HepG2 (cell line): ENCODE measurements at regions not wholly inside any gene's neighbourhood (a gene's known extent, or its start where the extent isn't known, plus 50 kb on each side); places are given as distances from the start of the nearest gene placed in this dataset.

Source experiments
- ATAC-seq: fragments of 200-7000 bp; cut with Tn5 transposase; 3 replicates; pipeline ENCODE4 v1.9.1; 2020; ENCODE audit warnings: mild to moderate bottlenecking, moderate library complexity
- BruUV-seq: library from RNA; stranded (reverse); fragments of 400-500 nt; replicated peaks from 2 replicates; lab custom pipeline; 2021; lab: Mats Ljungman, UMichigan
- CTCF ChIA-PET: fragments of 300-600 bp; formaldehyde crosslinking; extraction: SDS; loops from one replicate; lab custom pipeline; 2021; ENCODE audit warnings: low total read pairs, inconsistent platforms, low intra/inter-chr PET ratio; lab: Yijun Ruan, JAX
- POLR2A ChIA-PET: fragments of 350-600 bp; sonication (Branson Sonifier 250); formaldehyde crosslinking; loops from one replicate; lab custom pipeline; 2020; ENCODE audit warnings: antibody characterized with exemption, inconsistent platforms; lab: Yijun Ruan, JAX
- DNase-seq: peaks from one replicate; pipeline ENCODE4 v3.0.0-alpha.2; 2015; ENCODE audit warnings: low spot score
- FAIRE-seq: peaks from 3 replicates; lab custom pipeline; 2011; peaks lifted over from hg19 to GRCh38; lab: Jason Lieb, UNC
- H2AFZ ChIP-seq: one replicate; pipeline ENCODE4 v1.6.1; 2011; ENCODE audit warnings: low read length, inconsistent platforms
- H3K27ac ChIP-seq: fragments of 300-600 bp; 3 replicates; pipeline ENCODE4 v1.8.0; 2011; ENCODE audit warnings: mixed run types, mild to moderate bottlenecking, mixed read lengths, low read length, inconsistent platforms; ENCODE audit not compliant: insufficient read depth; ENCODE audit errors: extremely low read length
- H3K27me3 ChIP-seq, 2 experiments: fragments of 200-600 bp in 1 of 2; 2 replicates in 1 of 2; 3 replicates in 1 of 2; pipeline versions ENCODE4 v1.6.0 to v1.8.0; 2011; ENCODE audit warnings: low read length in 2 of 2, mild to moderate bottlenecking in 2 of 2, moderate library complexity in 2 of 2, inconsistent platforms in 1 of 2; ENCODE audit not compliant: insufficient read depth in 2 of 2, control insufficient read depth in 1 of 2
- H3K36me3 ChIP-seq, 2 experiments: fragments of 200-600 bp in 1 of 2; replicated peaks in 1 of 2; 2 replicates in 1 of 2; 3 replicates in 1 of 2; pipeline versions ENCODE4 v1.5.1 to v1.8.0; 2011; ENCODE audit warnings: low read length in 2 of 2, inconsistent platforms in 1 of 2; ENCODE audit not compliant: insufficient read depth in 2 of 2, control insufficient read depth in 1 of 2
- H3K4me1 ChIP-seq: 2 replicates; pipeline ENCODE4 v1.5.1; 2012; ENCODE audit warnings: low read length, inconsistent platforms; ENCODE audit not compliant: insufficient read depth
- H3K4me2 ChIP-seq: 2 replicates; pipeline ENCODE4 v1.6.0; 2011; ENCODE audit warnings: low read depth, low read length, inconsistent platforms
- H3K4me3 ChIP-seq, 3 experiments: fragments of 200-600 bp in 1 of 3; sonication (generic), shearing (Covaris generic) in 1 of 3; replicated peaks in 1 of 3; 2 replicates each; pipeline ENCODE4 v1.5.1; 2011 to 2016; ENCODE audit warnings: low read length in 3 of 3, inconsistent platforms in 2 of 3, low read depth in 2 of 3, mild to moderate bottlenecking in 2 of 3, control low read depth in 1 of 3, mixed read lengths in 1 of 3; ENCODE audit not compliant: insufficient read depth in 1 of 3
- H3K79me2 ChIP-seq: one replicate; pipeline ENCODE4 v1.6.1; 2011; ENCODE audit warnings: low read length, inconsistent platforms; ENCODE audit not compliant: insufficient read depth
- H3K9ac ChIP-seq: 2 replicates; pipeline ENCODE4 v1.6.0; 2011; ENCODE audit warnings: mild to moderate bottlenecking, low read depth, low read length, inconsistent platforms; ENCODE audit not compliant: insufficient read depth
- H3K9me3 ChIP-seq: 2 replicates; pipeline ENCODE4 v1.5.1; 2012; ENCODE audit warnings: mild to moderate bottlenecking, low read length
- H4K20me1 ChIP-seq: 2 replicates; pipeline ENCODE4 v1.6.0; 2011; ENCODE audit warnings: inconsistent platforms, mild to moderate bottlenecking, low read length, moderate library complexity; ENCODE audit not compliant: insufficient read depth
- ATF1 ChIP-seq: IDR thresholded peaks from 2 replicates; pipeline ENCODE4 v1.6.1; 2016; ENCODE audit warnings: mild to moderate bottlenecking, control low read depth
- CBFB ChIP-seq: sonication (generic); formaldehyde crosslinking; IDR thresholded peaks from 2 replicates; pipeline ENCODE4 v1.4.0; 2020; ENCODE audit warnings: missing genetic modification reagents
- CCAR2 ChIP-seq: fragments of 200-400 bp; formaldehyde crosslinking; optimal IDR thresholded peaks from 2 replicates; pipeline ENCODE3; 2018; ENCODE audit warnings: low read depth, mild to moderate bottlenecking, low read length, moderate library complexity
- FOXM1 ChIP-seq: sonication (generic); formaldehyde crosslinking; IDR thresholded peaks from 2 replicates; pipeline ENCODE4 v1.5.0; 2020; ENCODE audit warnings: missing genetic modification reagents
- GABPB1 ChIP-seq: IDR thresholded peaks from 2 replicates; pipeline ENCODE4 v1.6.1; 2016; ENCODE audit warnings: mild to moderate bottlenecking, missing genetic modification reagents, moderate library complexity, missing compliant biosample characterization
- KLF9 ChIP-seq: IDR thresholded peaks from 2 replicates; pipeline ENCODE4 v1.6.1; 2016; ENCODE audit warnings: low read depth
- MAZ ChIP-seq, 2 experiments: sonication (generic) in 1 of 2; formaldehyde crosslinking in 1 of 2; IDR thresholded peaks; 2 replicates each; pipeline versions ENCODE4 v1.5.0 to v1.6.1; 2012 to 2020; ENCODE audit warnings: low read depth in 2 of 2, mild to moderate bottlenecking in 2 of 2, borderline replicate concordance in 1 of 2, improper control_type of control experiment in 1 of 2, low read length in 1 of 2, missing genetic modification reagents in 1 of 2, moderate library complexity in 1 of 2
- MEIS1 ChIP-seq: sonication (generic); formaldehyde crosslinking; IDR thresholded peaks from 2 replicates; pipeline ENCODE4 v1.9.0; 2021; ENCODE audit warnings: mild to moderate bottlenecking, missing genetic modification reagents, moderate library complexity, borderline replicate concordance
- MTF1 ChIP-seq: sonication (generic); formaldehyde crosslinking; IDR thresholded peaks from 2 replicates; pipeline ENCODE4 v1.5.0; 2020; ENCODE audit warnings: missing genetic modification reagents
- MYNN ChIP-seq: sonication (generic); formaldehyde crosslinking; IDR thresholded peaks from 2 replicates; pipeline ENCODE4 v1.4.0; 2020; ENCODE audit warnings: mild to moderate bottlenecking, low read depth, missing genetic modification reagents
- NR2F1 ChIP-seq, 2 experiments: fragments of 450-650 bp in 1 of 2; formaldehyde crosslinking in 1 of 2; IDR thresholded peaks; 2 replicates each; pipeline versions ENCODE4 v1.5.0 to v1.6.1; 2016 to 2020; ENCODE audit warnings: mild to moderate bottlenecking in 1 of 2, missing compliant biosample characterization in 1 of 2, missing genetic modification reagents in 1 of 2, moderate library complexity in 1 of 2
- SOX6 ChIP-seq, 2 experiments: fragments of 450-650 bp in 1 of 2; sonication (generic) in 1 of 2; formaldehyde crosslinking in 1 of 2; IDR thresholded peaks; 2 replicates each; pipeline versions ENCODE4 v1.4.0 to v1.6.1; 2017 to 2020; ENCODE audit warnings: antibody characterized with exemption in 1 of 2, mild to moderate bottlenecking in 1 of 2, missing genetic modification reagents in 1 of 2
- SP2 ChIP-seq: sonication (generic); formaldehyde crosslinking; IDR thresholded peaks from 2 replicates; pipeline ENCODE4 v1.5.1; 2020; ENCODE audit warnings: mild to moderate bottlenecking, missing genetic modification reagents
- ZFYVE20 ChIP-seq: sonication (generic); formaldehyde crosslinking; IDR thresholded peaks from 2 replicates; pipeline ENCODE4 v1.8.0; 2023; ENCODE audit warnings: low read depth, mild to moderate bottlenecking, moderate library complexity, missing genetic modification reagents, borderline replicate concordance
- ZNF382 ChIP-seq: sonication (generic); formaldehyde crosslinking; IDR thresholded peaks from 2 replicates; pipeline ENCODE4 v1.5.0; 2020; ENCODE audit warnings: missing genetic modification reagents, mild to moderate bottlenecking, borderline replicate concordance
- ZSCAN30 ChIP-seq: sonication (generic); formaldehyde crosslinking; IDR thresholded peaks from 2 replicates; pipeline ENCODE4 v1.5.0; 2020; ENCODE audit warnings: mild to moderate bottlenecking, missing genetic modification reagents
- WGBS: methylation state at CpG from one replicate; pipeline ENCODE4 v1.1.6; 2017; ENCODE audit warnings: low lambda C conversion rate; 5-methylcytosine and 5-hydroxymethylcytosine counted together
- in situ Hi-C: cut with HindIII; loops from 2 replicates; pipeline ENCODE4 v1.10.0; 2017; ENCODE audit warnings: low pct_unique_long_range_greater_than_20kb; ENCODE audit not compliant: extremely low pct_ligation_motif_present
- intact Hi-C: fragments of 100-400 bp; cut with micrococcal nuclease; formaldehyde crosslinking; loops from one replicate; pipeline ENCODE4 v1.10.0; 2022; ENCODE audit not compliant: unreplicated experiment
- TF ChIP-seq, protein P1 (sequence below): sonication (generic); formaldehyde crosslinking; conservative IDR thresholded peaks from 2 replicates; pipeline ENCODE4 v1.8.0; 2022; ENCODE audit warnings: mild to moderate bottlenecking, moderate library complexity, missing genetic modification reagents
- TF ChIP-seq, protein P2 (sequence below): fragments of 450-650 bp; IDR thresholded peaks from 2 replicates; pipeline ENCODE4 v1.6.1; 2016
- TF ChIP-seq, protein P3 (sequence below): sonication (generic); formaldehyde crosslinking; IDR thresholded peaks from 2 replicates; pipeline ENCODE4 v1.9.0; 2021; ENCODE audit warnings: missing genetic modification reagents, mild to moderate bottlenecking, borderline replicate concordance
- TF ChIP-seq, protein P4 (sequence below): sonication (generic); formaldehyde crosslinking; IDR thresholded peaks from 2 replicates; pipeline ENCODE4 v1.5.0; 2020; ENCODE audit warnings: mild to moderate bottlenecking, low read depth, missing genetic modification reagents, borderline replicate concordance

DNA sequence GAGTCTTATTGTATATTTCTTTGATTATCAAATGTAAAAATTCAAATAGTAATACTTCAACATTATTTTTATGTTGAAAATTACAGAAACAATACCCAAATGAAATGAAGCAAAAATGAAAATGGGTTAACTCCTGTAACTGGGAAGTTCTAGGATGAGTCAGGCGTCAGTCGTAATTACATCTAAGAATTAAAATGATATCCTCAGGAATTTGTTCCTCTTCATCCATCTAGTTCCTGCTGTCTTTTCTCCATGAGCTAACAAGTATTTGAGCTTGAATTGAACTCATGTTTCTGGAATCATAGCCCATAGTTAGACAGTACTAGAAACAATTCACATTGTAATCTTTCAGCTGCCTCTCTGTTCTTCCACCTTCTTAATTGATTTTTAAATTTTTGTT lies 568.3 kb upstream of the TLE4 start (continued):
- TF ChIP-seq NR2F1 (CRISPR knock-in tag; IDR thresholded peaks at IDR 0.05) (no peak), CCAR2 (no peak), ZNF382 (no peak), SOX6 (IDR thresholded peaks at IDR 0.05) (no peak), SOX6 (CRISPR knock-in tag; IDR thresholded peaks at IDR 0.05) (no peak), MTF1 (no peak)
- TF ChIP-seq, protein P1, sequence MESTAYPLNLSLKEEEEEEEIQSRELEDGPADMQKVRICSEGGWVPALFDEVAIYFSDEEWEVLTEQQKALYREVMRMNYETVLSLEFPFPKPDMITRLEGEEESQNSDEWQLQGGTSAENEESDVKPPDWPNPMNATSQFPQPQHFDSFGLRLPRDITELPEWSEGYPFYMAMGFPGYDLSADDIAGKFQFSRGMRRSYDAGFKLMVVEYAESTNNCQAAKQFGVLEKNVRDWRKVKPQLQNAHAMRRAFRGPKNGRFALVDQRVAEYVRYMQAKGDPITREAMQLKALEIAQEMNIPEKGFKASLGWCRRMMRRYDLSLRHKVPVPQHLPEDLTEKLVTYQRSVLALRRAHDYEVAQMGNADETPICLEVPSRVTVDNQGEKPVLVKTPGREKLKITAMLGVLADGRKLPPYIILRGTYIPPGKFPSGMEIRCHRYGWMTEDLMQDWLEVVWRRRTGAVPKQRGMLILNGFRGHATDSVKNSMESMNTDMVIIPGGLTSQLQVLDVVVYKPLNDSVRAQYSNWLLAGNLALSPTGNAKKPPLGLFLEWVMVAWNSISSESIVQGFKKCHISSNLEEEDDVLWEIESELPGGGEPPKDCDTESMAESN: no peak

DNA sequence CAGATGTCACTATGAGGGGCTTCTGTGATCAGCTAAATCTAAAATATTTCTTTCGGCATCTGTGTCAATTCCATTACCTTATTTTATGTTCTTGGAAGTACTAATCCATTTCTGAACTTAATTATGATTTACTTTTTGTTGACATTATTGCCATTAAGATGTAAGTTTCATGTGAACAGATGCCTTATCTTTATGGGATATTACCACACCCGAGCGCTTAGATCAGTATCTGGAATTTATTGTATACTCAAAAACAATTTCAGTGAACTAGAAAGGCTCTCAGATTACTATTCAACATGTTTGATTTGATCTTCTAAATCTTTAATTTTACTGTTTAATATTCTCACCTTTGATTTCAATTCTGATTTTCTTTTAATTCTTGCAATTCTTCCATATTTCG lies 567.7 kb upstream of the TLE4 start:
- Histone ChIP-seq H3K4me1 (no peaks in the 10 kb centered on the region), H3K9ac (no peak overlapping the region), H3K79me2 (no peaks in the 10 kb centered on the region), H3K4me3 (no peak overlapping the region), H3K9me3 (no peaks in the 10 kb centered on the region), H3K36me3 (no peaks in the 10 kb centered on the region), H4K20me1 (no peaks in the 10 kb centered on the region), H3K27me3 (no peaks in the 10 kb centered on the region), H3K27ac (no peak overlapping the region), H2AFZ (no peak overlapping the region), H3K4me2 (no peak overlapping the region)
- intact Hi-C loops: no loop called here
- POLR2A ChIA-PET: no interaction called here
- CTCF ChIA-PET: no interaction called here
- DNase-seq (no peak), FAIRE-seq (no peak), ATAC-seq (no peak)
- BruUV-seq: no TSS peak
- 31% methylated on average over 4 of the region's 4 CpGs for WGBS
- in situ Hi-C loops: no loop called here
- TF ChIP-seq GABPB1 (no peak), MEIS1 (CRISPR knock-in tag) (no peak), ATF1 (no peak), ZFYVE20 (CRISPR knock-in tag) (no peak), SP2 (no peak), ZSCAN30 (CRISPR knock-in tag) (no peak), MAZ (IDR thresholded peaks at IDR 0.05; ENCODE audit: borderline replicate concordance, low read depth, low read length) (no peak), MAZ (CRISPR knock-in tag; IDR thresholded peaks at IDR 0.05; ENCODE audit: low read depth) (no peak), MYNN (CRISPR knock-in tag) (no peak), FOXM1 (CRISPR knock-in tag) (no peak), KLF9 (CRISPR knock-in tag) (no peak), CBFB (CRISPR knock-in tag) (no peak)
- TF ChIP-seq, protein P2, sequence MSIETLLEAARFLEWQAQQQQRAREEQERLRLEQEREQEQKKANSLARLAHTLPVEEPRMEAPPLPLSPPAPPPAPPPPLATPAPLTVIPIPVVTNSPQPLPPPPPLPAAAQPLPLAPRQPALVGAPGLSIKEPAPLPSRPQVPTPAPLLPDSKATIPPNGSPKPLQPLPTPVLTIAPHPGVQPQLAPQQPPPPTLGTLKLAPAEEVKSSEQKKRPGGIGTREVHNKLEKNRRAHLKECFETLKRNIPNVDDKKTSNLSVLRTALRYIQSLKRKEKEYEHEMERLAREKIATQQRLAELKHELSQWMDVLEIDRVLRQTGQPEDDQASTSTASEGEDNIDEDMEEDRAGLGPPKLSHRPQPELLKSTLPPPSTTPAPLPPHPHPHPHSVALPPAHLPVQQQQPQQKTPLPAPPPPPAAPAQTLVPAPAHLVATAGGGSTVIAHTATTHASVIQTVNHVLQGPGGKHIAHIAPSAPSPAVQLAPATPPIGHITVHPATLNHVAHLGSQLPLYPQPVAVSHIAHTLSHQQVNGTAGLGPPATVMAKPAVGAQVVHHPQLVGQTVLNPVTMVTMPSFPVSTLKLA: no peak
- TF ChIP-seq, protein P3, sequence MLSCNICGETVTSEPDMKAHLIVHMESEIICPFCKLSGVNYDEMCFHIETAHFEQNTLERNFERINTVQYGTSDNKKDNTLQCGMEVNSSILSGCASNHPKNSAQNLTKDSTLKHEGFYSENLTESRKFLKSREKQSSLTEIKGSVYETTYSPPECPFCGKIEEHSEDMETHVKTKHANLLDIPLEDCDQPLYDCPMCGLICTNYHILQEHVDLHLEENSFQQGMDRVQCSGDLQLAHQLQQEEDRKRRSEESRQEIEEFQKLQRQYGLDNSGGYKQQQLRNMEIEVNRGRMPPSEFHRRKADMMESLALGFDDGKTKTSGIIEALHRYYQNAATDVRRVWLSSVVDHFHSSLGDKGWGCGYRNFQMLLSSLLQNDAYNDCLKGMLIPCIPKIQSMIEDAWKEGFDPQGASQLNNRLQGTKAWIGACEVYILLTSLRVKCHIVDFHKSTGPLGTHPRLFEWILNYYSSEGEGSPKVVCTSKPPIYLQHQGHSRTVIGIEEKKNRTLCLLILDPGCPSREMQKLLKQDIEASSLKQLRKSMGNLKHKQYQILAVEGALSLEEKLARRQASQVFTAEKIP (CRISPR knock-in tag): no peak
- TF ChIP-seq, protein P4, sequence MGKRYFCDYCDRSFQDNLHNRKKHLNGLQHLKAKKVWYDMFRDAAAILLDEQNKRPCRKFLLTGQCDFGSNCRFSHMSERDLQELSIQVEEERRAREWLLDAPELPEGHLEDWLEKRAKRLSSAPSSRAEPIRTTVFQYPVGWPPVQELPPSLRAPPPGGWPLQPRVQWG: no peak
